Prostate gland (tissue), 1 donor: ENCODE measurements at regions not wholly inside any gene's neighbourhood (a gene's known extent, or its start where the extent isn't known, plus 50 kb on each side); places are given as distances from the start of the nearest gene placed in this dataset.

ENCODE experiments used
- POLR2A ChIP-seq: fragments of 450-650 bp; IDR thresholded peaks from one replicate; pipeline ENCODE4 v1.6.1; 2016; ENCODE audit warnings: antibody characterized with exemption, mild to moderate bottlenecking
- POLR2AphosphoS5 ChIP-seq: sonication (generic); formaldehyde crosslinking; IDR thresholded peaks from one replicate; pipeline ENCODE4 v1.6.1; 2017; ENCODE audit warnings: antibody characterized with exemption

DNA sequence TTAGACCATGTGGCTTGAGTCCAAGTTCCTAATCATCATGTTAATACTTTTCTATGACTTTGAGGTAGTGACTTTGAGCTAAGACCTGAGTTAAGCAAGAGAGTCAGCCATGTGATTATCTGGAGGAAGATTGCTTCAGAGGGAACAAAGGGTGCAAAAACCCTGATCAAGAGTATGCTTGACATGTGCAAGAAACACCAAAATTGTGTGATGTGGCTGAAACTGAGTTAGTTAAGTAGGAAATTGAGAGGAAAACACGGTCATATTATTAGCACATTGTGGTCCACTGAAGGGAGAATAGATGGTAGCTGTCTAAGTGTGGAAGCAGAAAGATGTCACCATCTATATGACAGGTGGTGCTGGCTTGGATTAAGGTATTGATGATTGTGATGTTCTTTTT, 130.4 kb upstream of the MON1B start:
- TF ChIP-seq POLR2A (no peak), POLR2AphosphoS5 (no peak)
